Fibroblast of pulmonary artery (primary cell): ENCODE measurements at regions not wholly inside any gene's neighbourhood (a gene's known extent, or its start where the extent isn't known, plus 50 kb on each side); places are given as distances from the start of the nearest gene placed in this dataset.

Source experiments
- DNase-seq: peaks from one replicate; pipeline ENCODE4 v3.0.0-alpha.2; 2010; ENCODE audit warnings: low read depth
- H3K4me3 ChIP-seq: replicated peaks from 2 replicates; pipeline ENCODE4 v1.5.1; 2011; ENCODE audit warnings: low read depth, mild to moderate bottlenecking, control low read depth, low read length, moderate library complexity
- TF ChIP-seq, protein P1 (sequence below): IDR thresholded peaks from 2 replicates; pipeline ENCODE4 v1.5.1; 2011; ENCODE audit warnings: mild to moderate bottlenecking, control low read depth, low read length, inconsistent platforms; ENCODE audit errors: missing control alignments

- H3K4me3 ChIP-seq: peak overlapping the region; percentile 61
- TF ChIP-seq, protein P1, sequence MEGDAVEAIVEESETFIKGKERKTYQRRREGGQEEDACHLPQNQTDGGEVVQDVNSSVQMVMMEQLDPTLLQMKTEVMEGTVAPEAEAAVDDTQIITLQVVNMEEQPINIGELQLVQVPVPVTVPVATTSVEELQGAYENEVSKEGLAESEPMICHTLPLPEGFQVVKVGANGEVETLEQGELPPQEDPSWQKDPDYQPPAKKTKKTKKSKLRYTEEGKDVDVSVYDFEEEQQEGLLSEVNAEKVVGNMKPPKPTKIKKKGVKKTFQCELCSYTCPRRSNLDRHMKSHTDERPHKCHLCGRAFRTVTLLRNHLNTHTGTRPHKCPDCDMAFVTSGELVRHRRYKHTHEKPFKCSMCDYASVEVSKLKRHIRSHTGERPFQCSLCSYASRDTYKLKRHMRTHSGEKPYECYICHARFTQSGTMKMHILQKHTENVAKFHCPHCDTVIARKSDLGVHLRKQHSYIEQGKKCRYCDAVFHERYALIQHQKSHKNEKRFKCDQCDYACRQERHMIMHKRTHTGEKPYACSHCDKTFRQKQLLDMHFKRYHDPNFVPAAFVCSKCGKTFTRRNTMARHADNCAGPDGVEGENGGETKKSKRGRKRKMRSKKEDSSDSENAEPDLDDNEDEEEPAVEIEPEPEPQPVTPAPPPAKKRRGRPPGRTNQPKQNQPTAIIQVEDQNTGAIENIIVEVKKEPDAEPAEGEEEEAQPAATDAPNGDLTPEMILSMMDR: peak; percentile 6
- DNase-seq: peak; percentile 34
Measured at GRCh38 chrY:19077698-19078113, 304.2 kb upstream of the HSFY2 start.

DNA sequence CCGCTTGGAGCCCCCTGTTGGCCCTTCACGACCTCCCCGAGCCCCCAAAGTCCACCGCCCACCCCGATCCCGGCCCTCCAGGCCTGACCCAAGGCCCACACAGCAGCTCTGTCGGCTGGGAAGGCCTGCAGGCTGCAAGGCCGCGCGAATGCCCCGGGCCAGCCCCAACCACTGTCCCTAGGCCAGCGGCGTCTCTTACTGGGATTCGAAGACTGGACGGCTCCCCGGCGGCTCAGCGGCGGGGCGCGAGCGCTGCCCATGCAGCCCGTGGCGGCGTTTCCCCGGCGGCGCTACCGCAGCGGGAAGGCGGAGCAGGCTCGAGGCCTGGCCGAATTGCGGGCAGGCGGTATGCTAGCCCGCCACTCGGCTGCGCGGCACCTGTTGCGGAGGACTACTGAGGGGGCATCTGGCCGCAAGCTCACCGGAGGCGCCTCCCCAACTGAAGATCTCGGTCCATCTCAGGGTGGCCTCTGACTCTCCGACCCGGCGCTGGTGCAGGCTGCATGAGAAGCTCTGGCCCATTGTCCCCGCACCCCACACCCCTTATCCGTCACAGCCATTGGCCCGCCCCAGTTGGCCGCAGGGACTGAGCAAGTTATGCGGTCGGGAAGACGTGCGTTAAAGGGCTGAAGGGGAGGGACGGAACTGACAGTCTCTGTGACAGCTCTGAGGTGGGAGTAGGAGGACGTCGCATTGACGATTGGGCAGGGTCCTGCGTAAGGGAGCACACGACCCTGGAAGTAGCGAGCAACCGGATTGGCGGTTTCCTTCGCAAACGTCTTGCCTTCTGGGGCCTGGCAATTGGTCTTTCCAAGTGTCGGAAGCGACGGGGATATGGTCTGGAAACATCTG lies 303.5 kb upstream of the HSFY2 start:
- TF ChIP-seq, protein P1: no peak
- DNase-seq: peak; percentile 86
- peak overlapping the region; percentile 61 for H3K4me3 ChIP-seq

GRCh38 chrY:19075471-19076253 lies 302.1 kb upstream of the HSFY2 start:
- DNase-seq: peak; percentile 81
- TF ChIP-seq, protein P1: no peak
- peak overlapping the region; percentile 61 for H3K4me3 ChIP-seq

GRCh38 chrY:19067435-19067834 lies 293.9 kb upstream of the HSFY2 start:
- TF ChIP-seq, protein P1: no peak
- H3K4me3 ChIP-seq: no peak overlapping the region
- peak; percentile 10 for DNase-seq

GRCh38 chrY:19066447-19067190 lies 293.1 kb upstream of the HSFY2 start:
- TF ChIP-seq, protein P1: no peak
- no peak overlapping the region for H3K4me3 ChIP-seq
- DNase-seq: no peak

DNA sequence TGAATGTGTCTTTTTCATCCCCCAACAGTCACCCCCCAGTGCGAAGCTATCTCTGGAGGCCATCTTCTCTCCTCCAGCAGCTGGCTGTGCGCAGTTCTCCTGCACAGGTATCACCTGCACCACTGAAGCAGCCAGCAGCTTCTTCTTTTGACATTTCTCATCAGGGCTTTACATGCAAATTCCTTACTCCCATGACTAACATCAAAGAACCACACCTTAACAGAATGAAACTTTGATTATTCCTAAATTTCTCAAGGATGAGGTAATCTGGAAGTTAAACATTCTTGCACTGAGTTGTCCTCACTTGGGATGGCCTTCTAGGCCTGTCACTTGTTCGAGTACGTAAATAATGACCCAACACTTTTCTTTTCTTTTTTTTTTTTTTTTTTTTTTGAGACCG lies 291.6 kb upstream of the HSFY2 start:
- TF ChIP-seq, protein P1: no peak
- no peak overlapping the region for H3K4me3 ChIP-seq
- DNase-seq: no peak
